ENCODE measurements at regions not wholly inside any gene's neighbourhood (a gene's known extent, or its start where the extent isn't known, plus 50 kb on each side); places are given as distances from the start of the nearest gene placed in this dataset.

GRCh38 chr18:22557168-22557941 lies 139.6 kb upstream of the CTAGE1 start:
- no peak for DNase-seq (ENCODE audit: low spot score)
- no peak for TF ChIP-seq CTCF (IDR thresholded peaks at IDR 0.05; ENCODE audit: extremely low read depth, insufficient read depth, missing control alignments)
- in situ Hi-C loops (cut with MboI; ENCODE audit: low pct_unique_long_range_greater_than_20kb, low sequenced_read_pairs, unreplicated experiment): loop anchor here (25.0 kb wide), 1 partner anchor 645 kb away; no protein-coding TSS in a partner anchor

- DNase-seq (ENCODE audit: low spot score): no peak
- in situ Hi-C loops (cut with MboI; ENCODE audit: low pct_unique_long_range_greater_than_20kb, low sequenced_read_pairs, unreplicated experiment): loop anchor here (25.0 kb wide), 1 partner anchor 647 kb away; no protein-coding TSS in a partner anchor
- TF ChIP-seq CTCF (IDR thresholded peaks at IDR 0.05; ENCODE audit: extremely low read depth, insufficient read depth, missing control alignments): no peak
These were observed 141.2 kb upstream of the CTAGE1 start for GRCh38 chr18:22558945-22559385.

GRCh38 chr18:22559414-22560274 lies 141.9 kb upstream of the CTAGE1 start:
- no peak for TF ChIP-seq CTCF (IDR thresholded peaks at IDR 0.05; ENCODE audit: extremely low read depth, insufficient read depth, missing control alignments)
- in situ Hi-C loops (cut with MboI; ENCODE audit: low pct_unique_long_range_greater_than_20kb, low sequenced_read_pairs, unreplicated experiment): loop anchor here (25.0 kb wide), 1 partner anchor 647 kb away; no protein-coding TSS in a partner anchor
- peak; percentile 46 for DNase-seq (ENCODE audit: low spot score)

- in situ Hi-C loops (cut with MboI; ENCODE audit: low pct_unique_long_range_greater_than_20kb, low sequenced_read_pairs, unreplicated experiment): loop anchor here (25.0 kb wide), 1 partner anchor 648 kb away; no protein-coding TSS in a partner anchor
- no peak for DNase-seq (ENCODE audit: low spot score)
- TF ChIP-seq CTCF (IDR thresholded peaks at IDR 0.05; ENCODE audit: extremely low read depth, insufficient read depth, missing control alignments): no peak
These were observed 142.5 kb upstream of the CTAGE1 start for GRCh38 chr18:22560275-22560610.

- no peak for TF ChIP-seq CTCF (IDR thresholded peaks at IDR 0.05; ENCODE audit: extremely low read depth, insufficient read depth, missing control alignments)
- in situ Hi-C loops (cut with MboI; ENCODE audit: low pct_unique_long_range_greater_than_20kb, low sequenced_read_pairs, unreplicated experiment): loop anchor here (25.0 kb wide), 1 partner anchor 648 kb away; no protein-coding TSS in a partner anchor
- DNase-seq (ENCODE audit: low spot score): no peak
These were observed 143.1 kb upstream of the CTAGE1 start for GRCh38 chr18:22560797-22561196.

- peak; percentile 75 for DNase-seq (ENCODE audit: low spot score)
- TF ChIP-seq CTCF (IDR thresholded peaks at IDR 0.05; ENCODE audit: extremely low read depth, insufficient read depth, missing control alignments): peak; percentile 66
- in situ Hi-C loops (cut with MboI; ENCODE audit: low pct_unique_long_range_greater_than_20kb, low sequenced_read_pairs, unreplicated experiment): loop anchor here (25.0 kb wide), 1 partner anchor 651 kb away; no protein-coding TSS in a partner anchor
These were observed 145.5 kb upstream of the CTAGE1 start for GRCh38 chr18:22563164-22563583.
